ENCODE measurements at regions not wholly inside any gene's neighbourhood (a gene's known extent, or its start where the extent isn't known, plus 50 kb on each side); places are given as distances from the start of the nearest gene placed in this dataset.
"Not testable (repeated sequence)": the region's sequence is repeated elsewhere in the genome, so short reads cannot be mapped to it uniquely, and the experiment has no call there.

- not testable (repeated sequence) for TF ChIP-seq YY1 (IDR thresholded peaks at IDR 0.05; ENCODE audit: insufficient read depth, insufficient read length); SUZ12 (IDR thresholded peaks at IDR 0.05; ENCODE audit: extremely low read depth, insufficient read depth, insufficient read length); ZNF274 (IDR thresholded peaks at IDR 0.05; ENCODE audit: low read depth, low read length)
Observed at GRCh38 chr21:9744166-9744565, 777.2 kb upstream of the TPTE start.
